Neural progenitor cell (in vitro differentiated cells): ENCODE measurements at regions not wholly inside any gene's neighbourhood (a gene's known extent, or its start where the extent isn't known, plus 50 kb on each side); places are given as distances from the start of the nearest gene placed in this dataset.

Experiments used
- CTCF ChIP-seq: fragments of 200-600 bp; sonication (generic); IDR thresholded peaks from 2 replicates; pipeline ENCODE4 v1.5.1; 2017; ENCODE audit warnings: antibody characterized with exemption, mild to moderate bottlenecking
- EZH2 ChIP-seq: fragments of 200-600 bp; sonication (generic); IDR thresholded peaks from 2 replicates; pipeline ENCODE4 v1.6.1; 2017; ENCODE audit warnings: antibody characterized with exemption, mild to moderate bottlenecking, moderate library complexity
- EZH2phosphoT487 ChIP-seq: fragments of 200-600 bp; sonication (generic); IDR thresholded peaks from 2 replicates; pipeline ENCODE4 v1.6.1; 2017; ENCODE audit warnings: antibody characterized with exemption

GRCh38 chr9:38130724-38131123, 61.7 kb upstream of the SHB start:
- TF ChIP-seq EZH2 (no peak), CTCF (no peak), EZH2phosphoT487 (no peak)
